Posterior cingulate gyrus (tissue), 11 donors: ENCODE measurements at regions not wholly inside any gene's neighbourhood (a gene's known extent, or its start where the extent isn't known, plus 50 kb on each side); places are given as distances from the start of the nearest gene placed in this dataset.
"Not testable (repeated sequence)": the region's sequence is repeated elsewhere in the genome, so short reads cannot be mapped to it uniquely, and the experiment has no call there.

Experiments used
- DNase-seq, 10 donors: peaks; one replicate each; pipeline versions ENCODE4 v3.0.0 to v3.0.0-alpha.2; 2020 to 2021; ENCODE audit warnings: mixed read lengths in 3 of 10
- intact Hi-C: fragments of 100-400 bp; cut with DNase I; formaldehyde crosslinking; loops from one replicate; pipeline ENCODE4 v1.15.1; 2023

DNA sequence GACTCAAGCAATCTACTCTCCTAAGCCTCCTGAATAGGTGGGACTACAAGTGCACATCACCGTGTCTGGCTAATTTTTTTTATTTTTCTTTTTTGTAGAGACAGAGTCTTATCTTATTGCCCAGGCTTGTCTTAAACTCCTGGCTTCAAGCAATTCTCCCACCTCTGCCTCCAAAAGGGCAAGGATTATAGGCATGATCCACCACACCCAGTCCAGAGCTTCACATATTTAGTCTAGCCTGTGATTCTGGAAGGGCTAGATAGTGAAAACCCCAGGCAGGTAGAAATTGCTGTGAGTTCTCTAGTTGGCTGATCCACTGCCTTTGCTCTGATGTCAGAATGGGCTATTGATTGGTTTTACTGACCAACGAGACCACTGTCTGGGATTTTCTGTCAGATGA lies 854.6 kb upstream of the MIR17HG start:
- intact Hi-C loops = no loop called here
- DNase-seq = no peak

DNA sequence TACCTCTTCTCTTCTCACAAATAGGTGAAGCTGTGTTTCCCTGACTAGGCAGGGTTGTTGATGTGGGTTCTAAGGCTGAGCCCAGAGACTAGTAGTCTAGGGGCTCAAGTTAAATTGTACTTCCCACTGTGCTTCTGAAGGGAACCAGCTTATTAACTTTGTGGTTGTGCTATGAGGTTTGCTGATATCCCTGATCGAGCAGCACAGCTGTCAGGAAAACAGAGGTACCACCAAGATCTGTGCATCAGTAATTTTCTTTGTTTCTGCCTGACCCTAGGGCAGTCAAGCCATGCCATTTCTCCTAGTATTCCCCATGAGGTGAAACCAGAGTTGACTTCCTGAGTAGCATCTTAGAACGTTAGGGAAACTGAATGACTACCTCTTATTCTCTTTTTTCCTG lies 853.8 kb upstream of the MIR17HG start:
- intact Hi-C loops = no loop called here
- no peak for DNase-seq

DNA sequence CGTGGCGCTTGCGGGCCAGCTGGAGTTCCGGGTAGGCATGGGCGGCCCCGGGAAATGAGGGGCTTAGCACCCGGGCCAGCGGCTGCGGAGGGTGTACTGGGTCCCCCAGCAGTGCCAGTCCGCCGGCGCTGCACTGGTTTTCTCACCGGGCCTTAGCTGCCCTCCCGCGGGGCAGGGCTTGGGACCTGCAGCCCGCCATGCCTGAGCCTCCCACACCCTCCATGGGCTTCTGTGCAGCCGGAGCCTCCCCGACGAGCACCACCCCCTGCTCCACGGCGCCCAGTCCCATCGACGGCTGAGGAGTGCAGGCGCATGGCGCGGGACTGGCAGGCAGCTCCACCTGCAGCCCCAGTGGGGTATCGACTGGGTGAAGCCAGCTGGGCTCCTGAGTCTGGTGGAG lies 852.6 kb upstream of the MIR17HG start:
- intact Hi-C loops = not testable (repeated sequence)
- peak in 2 of 10 donors; percentile 72 for DNase-seq

DNA sequence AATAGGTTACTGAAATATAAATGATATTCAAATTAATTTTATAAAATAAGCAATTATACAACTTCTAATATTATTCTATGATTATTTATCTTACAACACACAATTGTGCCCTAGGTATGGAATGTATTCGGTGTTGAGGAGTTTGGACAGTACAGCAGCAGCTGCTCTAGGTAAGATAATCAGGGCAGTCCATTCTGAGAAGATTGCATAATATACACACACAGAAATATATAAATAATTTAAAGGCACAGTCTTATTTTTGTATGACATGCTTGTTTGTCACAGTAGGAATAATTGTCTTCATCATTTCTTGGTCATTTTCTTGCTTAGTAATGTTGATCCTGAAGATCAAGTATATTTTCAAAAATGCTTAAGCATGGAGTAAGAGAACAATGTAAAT lies 849.4 kb upstream of the MIR17HG start:
- DNase-seq = no peak
- intact Hi-C loops = no loop called here

DNA sequence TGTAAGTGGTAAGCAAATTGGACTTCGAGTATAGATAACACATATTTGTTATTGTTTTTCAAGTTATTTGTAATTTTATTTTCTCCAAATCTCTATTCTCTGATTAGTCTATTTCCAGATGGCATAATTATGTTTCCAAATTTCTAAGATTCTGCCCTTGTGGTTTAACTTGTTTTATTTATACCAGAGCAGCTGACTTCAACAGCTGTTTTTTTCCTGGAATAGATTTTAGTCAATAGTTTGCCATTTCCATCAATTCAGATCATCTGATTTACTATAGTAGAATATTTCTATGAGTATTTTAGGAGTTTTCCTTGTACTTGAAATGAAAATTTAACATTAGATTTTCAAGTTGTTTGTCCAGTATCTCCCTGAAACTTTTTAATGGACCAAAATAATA lies 848.7 kb upstream of the MIR17HG start:
- intact Hi-C loops = no loop called here
- DNase-seq = no peak

DNA sequence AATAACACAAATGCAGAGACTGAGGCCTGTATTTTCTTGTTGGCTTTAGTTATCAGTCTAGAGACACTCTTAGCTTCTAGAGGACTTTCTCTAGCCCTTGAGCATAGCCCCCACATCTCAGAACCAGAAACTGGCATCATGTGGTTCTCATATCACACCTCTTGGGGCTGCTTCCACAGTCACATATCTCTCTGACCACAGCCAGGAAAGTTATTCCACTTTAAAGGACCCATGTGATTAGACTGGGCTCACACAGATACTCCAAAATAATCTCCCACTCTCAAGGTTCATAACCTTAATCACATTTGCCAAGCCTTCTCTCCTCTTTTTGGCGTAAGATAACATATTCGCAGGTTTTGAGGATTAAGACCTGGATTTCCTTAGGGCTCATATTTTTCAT lies 846.9 kb upstream of the MIR17HG start:
- no peak for DNase-seq
- intact Hi-C loops = no loop called here

DNA sequence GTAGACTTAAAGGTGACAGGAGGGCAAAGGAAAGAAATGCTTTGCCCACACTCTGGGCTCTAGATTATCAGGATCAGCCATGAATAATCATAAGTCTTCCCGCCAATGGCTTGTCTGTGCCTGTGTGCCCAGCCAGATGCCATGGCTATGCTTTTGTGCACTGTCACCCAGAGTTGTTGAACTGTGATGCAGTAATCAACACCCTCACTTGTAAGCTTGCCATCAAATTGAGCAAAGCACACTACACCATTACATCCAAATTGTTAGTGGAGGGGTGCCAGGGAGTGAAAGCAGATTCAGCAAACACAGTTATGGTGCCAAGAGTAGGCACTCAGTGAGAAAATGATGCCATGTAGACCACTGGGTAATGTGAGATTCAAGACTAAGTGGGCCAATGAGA lies 845.3 kb upstream of the MIR17HG start:
- intact Hi-C loops = no loop called here
- DNase-seq = peak in 1 of 10 donors; percentile 37

DNA sequence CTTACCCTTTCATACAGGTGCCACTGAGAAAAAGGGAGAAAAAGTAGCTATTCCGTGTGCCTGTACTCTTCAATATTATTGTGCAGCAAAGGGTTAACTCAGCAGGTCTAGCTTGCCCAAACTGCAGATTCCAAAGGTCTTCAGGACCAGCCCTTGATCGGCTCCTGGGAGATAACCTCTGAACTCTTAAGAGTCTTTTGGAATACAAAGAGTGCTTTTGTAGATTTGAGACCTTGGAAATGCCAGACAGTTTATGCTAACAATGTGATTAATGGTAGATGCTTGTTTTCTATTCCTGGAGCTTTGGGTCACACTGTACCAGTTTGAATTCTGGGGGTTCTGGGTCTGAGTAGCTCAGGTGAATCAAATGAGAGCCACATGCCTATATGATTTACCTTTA lies 844.7 kb upstream of the MIR17HG start:
- DNase-seq = no peak
- intact Hi-C loops = no loop called here

DNA sequence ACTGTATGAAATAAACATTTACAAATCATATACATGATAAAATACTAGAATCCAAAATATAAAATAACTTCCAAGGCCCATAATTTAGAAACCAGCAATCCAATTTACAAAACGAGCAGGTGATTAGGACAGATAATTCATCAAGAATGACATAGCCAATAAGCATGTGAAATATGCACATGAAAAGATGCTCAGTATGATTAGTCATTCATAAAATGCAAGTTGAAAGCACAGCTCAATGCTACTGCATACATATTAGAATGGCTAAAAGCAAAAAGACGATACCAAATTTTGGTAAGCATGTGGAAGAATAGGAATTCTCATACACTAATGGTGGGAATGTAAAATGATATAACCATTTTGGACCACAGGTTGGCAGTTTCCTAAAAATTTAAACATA lies 837.2 kb upstream of the MIR17HG start:
- intact Hi-C loops = no loop called here
- no peak for DNase-seq

DNA sequence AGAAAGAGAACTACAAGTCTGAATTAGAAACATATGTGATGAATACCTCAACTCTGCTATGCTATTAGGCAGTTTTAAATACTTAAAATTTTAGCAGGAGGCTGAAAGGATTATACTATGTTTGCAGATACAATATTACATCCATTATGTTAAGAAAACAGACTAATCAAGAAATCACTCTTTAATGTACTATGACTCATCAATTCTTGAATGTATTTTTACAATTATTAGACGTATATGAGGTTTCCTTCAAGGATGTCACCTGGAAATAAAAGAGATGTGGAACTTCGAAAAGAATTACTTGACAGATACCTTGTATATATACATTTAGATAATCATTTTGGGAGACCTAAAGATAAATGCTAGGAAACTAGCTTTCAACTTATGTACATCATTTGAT lies 835.6 kb upstream of the MIR17HG start:
- intact Hi-C loops = no loop called here

DNA sequence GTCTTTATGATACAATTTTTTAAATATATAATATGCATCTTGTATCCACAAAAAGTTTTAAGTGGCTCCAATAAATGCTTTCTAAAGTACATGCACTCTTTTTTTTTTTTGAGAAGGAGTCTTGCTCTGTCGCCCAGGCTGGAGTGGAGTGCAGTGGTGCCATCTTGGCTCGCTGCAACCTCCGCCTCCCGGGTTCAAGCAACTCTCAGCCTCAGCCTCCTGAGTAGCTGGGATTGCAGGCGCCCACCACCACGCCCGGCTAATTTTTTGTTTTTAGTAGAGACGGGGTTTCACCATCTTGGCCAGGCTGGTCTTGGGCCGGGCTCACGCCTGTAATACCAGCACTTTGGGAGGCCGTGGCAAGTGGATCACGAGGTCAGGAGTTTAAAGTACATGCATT lies 832.8 kb upstream of the MIR17HG start:
- intact Hi-C loops = not testable (repeated sequence)
- DNase-seq = peak in 1 of 10 donors; percentile 21

More for the DNA sequence above, 835.6 kb upstream of the MIR17HG start:
- DNase-seq = no peak

DNA sequence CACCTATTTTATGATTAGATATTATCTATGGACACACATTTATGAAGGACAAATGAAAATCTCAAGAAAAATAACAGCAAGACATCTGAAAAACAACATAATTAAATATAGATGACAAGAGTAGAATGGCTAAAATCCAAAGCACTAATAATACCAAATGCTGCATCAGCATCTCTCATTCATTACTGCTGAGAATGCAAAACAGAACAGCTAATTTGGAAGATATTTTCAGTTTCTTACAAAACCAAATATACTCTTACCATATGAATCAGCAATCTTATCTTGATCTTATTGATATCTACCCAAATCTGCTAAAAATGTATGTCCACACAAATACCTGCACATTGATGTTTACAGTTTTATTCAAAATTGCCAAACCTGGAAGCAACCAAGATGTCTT lies 829.1 kb upstream of the MIR17HG start:
- DNase-seq = no peak

DNA sequence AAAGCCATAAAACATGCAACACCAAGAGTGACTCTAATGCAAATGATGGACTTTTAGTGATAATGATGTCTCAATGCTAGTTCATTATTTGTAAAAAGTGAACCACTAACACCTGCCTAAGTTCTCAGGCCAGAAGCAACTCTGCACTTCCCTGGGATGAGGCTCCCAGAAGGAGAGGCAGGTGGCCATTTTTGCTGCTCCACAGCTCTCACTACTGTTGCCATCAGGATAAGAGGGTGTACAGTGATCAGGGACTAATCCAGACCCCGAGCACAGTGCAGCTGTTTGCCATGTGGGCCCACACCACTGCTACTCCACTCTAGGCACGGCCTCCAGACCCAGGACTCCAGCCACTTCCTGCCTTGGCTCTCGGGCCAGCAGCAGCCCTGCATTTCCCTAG lies 828.3 kb upstream of the MIR17HG start:
- intact Hi-C loops = no loop called here
- DNase-seq = peak in 1 of 10 donors; percentile 25

More for the DNA sequence above, 829.1 kb upstream of the MIR17HG start:
- intact Hi-C loops = no loop called here

DNA sequence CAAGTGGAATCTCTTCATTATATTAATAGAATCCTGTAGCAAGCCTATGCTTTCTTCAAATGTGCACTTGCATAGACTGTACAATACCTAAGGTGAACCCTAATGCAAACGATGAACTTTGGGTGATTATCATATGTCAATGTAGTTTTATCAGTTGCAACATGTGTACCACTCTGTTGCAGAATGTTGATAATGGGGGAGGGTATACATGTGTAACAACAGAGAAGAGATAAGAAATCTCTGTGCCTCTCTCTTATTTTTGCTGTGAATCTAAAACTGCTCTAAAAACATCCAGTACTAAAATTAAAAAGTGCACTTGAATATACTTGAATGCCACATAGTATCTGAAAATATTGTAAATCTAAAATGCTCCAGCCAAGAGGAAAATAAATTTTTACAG lies 820.8 kb upstream of the MIR17HG start:
- no peak for DNase-seq
- intact Hi-C loops = no loop called here

DNA sequence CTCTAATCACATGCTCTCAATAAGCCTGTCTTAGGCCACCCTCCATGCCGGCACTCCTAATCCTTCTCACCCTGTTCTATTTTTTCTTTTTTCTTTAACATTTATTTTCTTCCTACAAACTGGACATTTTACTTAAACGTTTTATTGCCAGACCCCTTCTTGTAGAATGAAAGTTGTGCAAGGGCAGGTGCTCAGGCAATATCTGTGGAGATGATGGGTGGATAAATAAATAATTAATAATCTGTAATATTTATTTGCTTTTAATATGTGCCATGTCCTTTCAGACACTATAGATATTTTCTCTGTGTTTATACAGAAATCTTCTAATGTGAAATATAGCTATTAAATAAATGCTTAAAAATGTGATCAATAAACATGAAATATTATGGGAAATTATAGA lies 815.7 kb upstream of the MIR17HG start:
- no peak for DNase-seq

DNA sequence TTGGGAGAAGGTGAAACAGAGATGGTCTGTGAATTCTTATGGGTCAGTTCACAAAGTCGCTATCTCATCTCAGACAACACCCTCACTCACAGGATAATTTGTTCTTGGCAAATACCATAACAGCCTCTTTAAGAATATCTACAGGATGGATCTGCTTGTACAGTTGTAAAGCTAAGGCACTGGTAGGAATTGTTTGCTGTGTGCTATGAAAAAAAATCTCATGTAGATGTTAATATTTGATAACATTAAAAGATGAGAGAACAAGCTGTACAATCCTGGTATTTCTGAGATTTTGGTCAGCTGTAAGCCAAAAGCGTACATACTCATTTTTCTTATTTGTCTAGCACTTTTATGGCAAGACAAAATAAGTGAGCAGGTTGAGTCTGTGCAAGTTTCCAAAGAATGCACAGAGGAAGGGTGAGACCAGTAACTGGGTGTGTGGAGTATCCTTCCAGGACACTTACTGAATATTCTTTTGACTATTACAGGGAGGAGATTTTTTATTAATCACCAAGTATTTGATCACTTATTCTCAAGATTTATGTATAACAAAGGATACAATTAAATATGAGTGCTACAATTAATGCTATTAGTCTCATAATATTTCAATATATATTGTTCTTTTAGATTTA lies 814.5 kb upstream of the MIR17HG start:
- intact Hi-C loops = no loop called here
- no peak for DNase-seq

More for the DNA sequence above, 815.7 kb upstream of the MIR17HG start:
- intact Hi-C loops = no loop called here

DNA sequence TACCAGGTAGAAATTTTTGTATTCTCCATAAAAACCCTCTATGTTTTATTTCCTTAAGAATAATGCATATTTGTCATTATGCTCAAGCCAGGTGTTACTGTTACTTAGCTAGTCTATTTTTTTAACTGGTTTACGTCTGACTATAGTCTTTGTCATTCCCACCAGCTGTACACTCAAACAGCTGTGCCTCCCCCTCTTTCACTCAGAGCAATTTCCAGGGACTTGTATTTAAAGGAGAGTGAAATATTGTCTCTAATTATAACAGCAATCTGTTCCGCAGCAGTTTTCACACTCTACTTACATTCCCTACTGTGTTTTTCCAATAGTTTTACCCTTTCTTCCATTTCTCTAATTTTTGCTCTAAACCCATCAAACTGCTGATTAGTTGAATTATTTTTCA lies 813.6 kb upstream of the MIR17HG start:
- intact Hi-C loops = no loop called here
- no peak for DNase-seq

DNA sequence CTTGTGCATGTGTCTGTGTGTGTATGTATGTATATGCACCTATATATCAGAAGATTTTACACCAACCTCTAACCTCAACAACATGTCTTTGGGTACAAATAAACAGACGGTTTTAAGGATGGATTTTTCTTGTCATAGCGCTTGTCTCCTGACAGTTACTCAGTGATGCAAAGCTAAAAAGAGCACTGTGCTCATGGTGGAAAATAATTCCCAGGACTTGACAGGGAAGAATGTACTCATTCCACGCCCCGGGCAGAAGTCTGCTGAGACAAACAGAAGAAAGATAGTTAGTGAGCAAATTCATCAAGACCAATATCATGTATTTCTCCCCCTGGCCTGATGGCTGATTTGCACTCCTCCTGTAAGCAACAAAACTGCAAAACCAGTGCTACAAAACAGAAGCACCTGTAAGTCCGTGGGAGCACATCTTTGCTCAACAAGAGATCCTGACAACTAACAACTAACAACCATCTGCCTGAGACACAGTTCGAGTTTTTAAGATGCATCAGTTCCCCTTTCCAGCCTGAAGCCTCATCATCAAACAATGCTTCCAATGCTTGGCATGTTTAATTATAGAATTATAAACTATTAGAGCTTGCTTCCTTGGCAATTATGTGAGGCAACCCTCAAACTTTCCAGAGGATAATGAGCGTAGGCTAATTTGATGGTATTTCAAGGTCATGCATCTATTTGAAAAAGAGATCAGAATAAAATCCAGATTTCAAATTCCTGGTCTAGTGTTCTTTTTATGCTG lies 812.7 kb upstream of the MIR17HG start:
- no peak for DNase-seq
- intact Hi-C loops = no loop called here

DNA sequence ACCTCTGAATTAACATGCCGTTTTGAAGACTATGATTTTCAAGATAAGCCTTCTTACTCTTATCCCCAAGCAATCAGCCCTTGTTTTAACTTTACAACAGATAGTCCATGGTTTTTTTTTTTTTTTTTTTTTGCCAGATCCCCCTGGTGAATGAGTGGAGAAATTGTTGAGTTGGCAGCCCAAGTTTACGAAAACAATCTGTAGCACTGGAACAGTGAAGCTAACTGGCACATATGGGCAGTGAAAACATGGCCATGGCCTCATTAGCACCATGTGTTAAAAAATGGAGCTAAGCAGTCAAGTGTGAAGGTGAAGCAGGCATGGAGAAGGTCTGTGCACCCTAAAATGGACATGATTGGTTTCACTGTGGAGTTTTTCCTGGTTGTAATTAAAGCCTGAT lies 812.1 kb upstream of the MIR17HG start:
- DNase-seq = no peak
- intact Hi-C loops = no loop called here

DNA sequence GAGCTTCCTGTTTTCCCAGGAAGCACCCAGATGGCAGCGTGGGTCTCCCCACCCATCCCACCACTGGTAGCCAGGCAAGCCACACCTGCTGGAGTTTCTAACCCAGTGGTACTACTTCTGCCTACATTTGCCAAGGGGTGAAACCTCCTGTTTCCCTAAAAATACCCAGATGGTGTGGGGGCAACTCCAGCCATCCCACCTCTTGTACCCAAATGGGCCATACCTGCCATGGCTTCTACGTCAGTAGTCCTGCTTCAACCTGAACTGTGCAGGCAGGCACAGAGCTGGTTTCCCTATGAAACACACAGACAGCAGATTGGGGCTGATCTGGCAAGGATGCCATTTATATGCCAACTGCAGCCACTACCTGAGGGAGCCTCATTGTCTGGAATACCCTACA lies 809.4 kb upstream of the MIR17HG start:
- DNase-seq = no peak
- intact Hi-C loops = no loop called here

DNA sequence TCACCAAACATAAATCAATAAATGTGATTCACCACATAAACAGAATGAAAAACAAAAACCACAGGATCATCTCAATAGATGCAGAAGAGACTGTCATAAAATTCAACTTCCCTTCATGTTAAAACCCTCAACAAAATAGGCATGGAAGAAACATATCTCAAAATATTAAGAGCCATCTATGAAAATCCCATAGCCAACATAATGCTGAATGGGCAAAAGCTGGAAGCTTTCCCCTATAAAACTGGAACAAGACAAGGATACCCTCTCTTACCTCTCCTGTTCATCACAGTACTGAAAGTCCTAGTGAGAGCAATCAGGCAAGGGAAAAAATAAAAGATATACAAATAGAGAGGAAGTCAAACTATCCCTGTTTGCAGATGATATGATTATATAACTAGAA lies 806.1 kb upstream of the MIR17HG start:
- intact Hi-C loops = no loop called here
- DNase-seq = no peak

DNA sequence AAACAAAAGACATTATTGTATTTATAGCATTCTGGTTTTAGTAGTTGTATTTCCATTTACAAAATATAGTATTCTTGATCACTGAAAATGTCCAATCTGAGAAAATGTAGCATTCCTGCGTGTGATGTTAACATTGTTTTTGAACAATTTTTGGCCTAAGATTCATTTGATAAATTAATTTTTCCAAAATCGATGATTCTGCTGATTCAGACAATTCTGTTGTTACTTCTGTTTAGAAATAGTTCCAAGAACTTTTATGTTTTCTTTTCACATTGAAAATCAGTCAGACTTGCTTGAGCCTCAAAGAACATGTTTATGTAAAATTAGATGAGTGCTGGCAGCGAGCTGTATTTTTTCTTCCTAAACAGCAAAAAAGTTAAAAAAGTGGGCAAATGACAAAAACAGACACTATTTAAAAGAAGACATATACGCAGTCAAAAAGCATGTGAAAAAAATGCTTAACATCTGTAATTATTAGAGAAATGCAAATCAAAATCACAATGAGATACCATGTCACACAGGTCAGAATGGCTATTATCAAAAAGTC lies 804.5 kb upstream of the MIR17HG start:
- no peak for DNase-seq
- intact Hi-C loops = no loop called here
